ENCODE measurements at regions not wholly inside any gene's neighbourhood (a gene's known extent, or its start where the extent isn't known, plus 50 kb on each side); places are given as distances from the start of the nearest gene placed in this dataset.

DNA sequence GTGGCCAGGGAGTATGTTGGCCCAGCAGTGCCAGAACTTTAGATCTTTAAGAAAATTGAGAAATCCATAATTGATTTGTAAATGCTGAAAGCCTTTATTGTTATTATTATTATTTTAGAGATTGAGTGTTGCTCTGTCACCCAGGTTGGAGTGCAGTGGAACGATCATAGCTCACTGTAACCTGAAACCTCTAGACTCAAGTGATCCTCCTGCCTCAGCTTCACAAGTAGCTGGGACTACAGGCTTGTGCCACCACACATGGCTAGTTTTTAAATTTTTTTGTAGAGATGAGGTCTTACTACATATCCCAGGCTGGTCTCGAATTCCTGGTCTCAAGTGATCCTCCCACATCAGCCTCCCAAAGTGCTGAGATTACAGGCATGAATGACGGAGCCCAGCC lies 143.2 kb upstream of the CCDC68 start (continued):
- TF ChIP-seq, protein P1, sequence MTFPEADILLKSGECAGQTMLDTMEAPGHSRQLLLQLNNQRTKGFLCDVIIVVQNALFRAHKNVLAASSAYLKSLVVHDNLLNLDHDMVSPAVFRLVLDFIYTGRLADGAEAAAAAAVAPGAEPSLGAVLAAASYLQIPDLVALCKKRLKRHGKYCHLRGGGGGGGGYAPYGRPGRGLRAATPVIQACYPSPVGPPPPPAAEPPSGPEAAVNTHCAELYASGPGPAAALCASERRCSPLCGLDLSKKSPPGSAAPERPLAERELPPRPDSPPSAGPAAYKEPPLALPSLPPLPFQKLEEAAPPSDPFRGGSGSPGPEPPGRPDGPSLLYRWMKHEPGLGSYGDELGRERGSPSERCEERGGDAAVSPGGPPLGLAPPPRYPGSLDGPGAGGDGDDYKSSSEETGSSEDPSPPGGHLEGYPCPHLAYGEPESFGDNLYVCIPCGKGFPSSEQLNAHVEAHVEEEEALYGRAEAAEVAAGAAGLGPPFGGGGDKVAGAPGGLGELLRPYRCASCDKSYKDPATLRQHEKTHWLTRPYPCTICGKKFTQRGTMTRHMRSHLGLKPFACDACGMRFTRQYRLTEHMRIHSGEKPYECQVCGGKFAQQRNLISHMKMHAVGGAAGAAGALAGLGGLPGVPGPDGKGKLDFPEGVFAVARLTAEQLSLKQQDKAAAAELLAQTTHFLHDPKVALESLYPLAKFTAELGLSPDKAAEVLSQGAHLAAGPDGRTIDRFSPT (tag by site-specific recombination; IDR thresholded peaks at IDR 0.05) = no peak
- TF ChIP-seq, protein P2, sequence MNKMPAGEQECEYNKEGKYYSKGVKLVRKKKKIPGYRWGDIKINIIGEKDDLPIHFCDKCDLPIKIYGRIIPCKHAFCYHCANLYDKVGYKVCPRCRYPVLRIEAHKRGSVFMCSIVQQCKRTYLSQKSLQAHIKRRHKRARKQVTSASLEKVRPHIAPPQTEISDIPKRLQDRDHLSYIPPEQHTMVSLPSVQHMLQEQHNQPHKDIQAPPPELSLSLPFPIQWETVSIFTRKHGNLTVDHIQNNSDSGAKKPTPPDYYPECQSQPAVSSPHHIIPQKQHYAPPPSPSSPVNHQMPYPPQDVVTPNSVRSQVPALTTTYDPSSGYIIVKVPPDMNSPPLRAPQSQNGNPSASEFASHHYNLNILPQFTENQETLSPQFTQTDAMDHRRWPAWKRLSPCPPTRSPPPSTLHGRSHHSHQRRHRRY (tag by site-specific recombination; IDR thresholded peaks at IDR 0.05) = no peak
- TF ChIP-seq OSR2 (tag by site-specific recombination; IDR thresholded peaks at IDR 0.05) = peak; percentile 70

- peaks cover 21% of the 10 kb centered on the region for H3K4me1 ChIP-seq (ENCODE audit: control insufficient read depth, insufficient read depth, low read length)
- H3K36me3 ChIP-seq (ENCODE audit: control insufficient read depth in 2 of 2, insufficient read depth in 1 of 2, low read length in 2 of 2) = no peaks in the 10 kb centered on the region
- H3K4me3 ChIP-seq (ENCODE audit: low read depth, low read length) = no peak overlapping the region
- ChIA-PET POLR2A (no interaction called here), CTCF (no interaction called here)
- TF ChIP-seq ZNF654 (tag by site-specific recombination; IDR thresholded peaks at IDR 0.05; ENCODE audit: low read depth) (no peak), ZNF549 (tag by site-specific recombination; IDR thresholded peaks at IDR 0.05) (no peak), ZNF202 (tag by site-specific recombination; IDR thresholded peaks at IDR 0.05; ENCODE audit: borderline replicate concordance) (no peak)
- no peak overlapping the region for H3K27ac ChIP-seq (ENCODE audit: extremely low read depth, low read depth, low read length)
- no peaks in the 10 kb centered on the region for H3K9me3 ChIP-seq (ENCODE audit: control insufficient read depth, insufficient read depth, low read depth, low read length)
Observed at GRCh38 chr18:55101458-55101824, 142.2 kb upstream of the CCDC68 start.

DNA sequence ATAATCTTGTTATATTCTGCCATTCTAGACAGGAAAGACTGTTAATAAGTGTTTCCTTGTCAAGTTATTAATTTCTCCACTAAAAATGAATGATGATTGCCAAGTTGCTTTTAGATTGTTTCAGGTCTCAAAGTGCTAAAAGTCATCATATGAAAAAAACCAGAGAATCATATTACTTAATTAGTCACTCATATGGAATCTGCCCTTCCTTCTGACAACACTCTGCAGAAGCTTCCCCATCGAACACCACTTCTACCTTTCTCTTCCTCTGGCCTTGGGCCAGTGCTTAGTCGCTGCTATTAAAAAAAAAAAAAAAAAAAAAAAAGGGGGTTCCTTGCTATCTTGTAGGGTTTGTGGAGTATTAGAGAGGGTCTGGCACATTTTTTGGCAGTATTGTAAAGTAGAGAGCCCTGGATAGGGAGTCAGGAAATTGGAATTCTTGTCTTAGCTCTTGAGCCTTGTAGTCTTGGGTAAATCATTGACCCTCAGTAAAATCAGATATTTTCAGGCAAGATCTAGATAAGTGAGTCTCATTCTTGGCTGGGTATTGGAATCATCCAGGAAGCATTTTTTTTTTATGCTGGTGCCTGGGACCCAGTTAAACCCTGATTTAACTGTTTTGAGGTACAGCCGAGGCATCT lies 141.7 kb upstream of the CCDC68 start:
- H3K27ac ChIP-seq (ENCODE audit: extremely low read depth, low read depth, low read length) = no peak overlapping the region
- ChIA-PET POLR2A (interaction anchor here (0.6 kb wide), 1 partner anchor 21 kb away, joined by 6 read pairs; no protein-coding TSS in a partner anchor), CTCF (interaction anchor here (0.6 kb wide), 1 partner anchor 133 kb away, joined by 3 read pairs; no protein-coding TSS in a partner anchor)
- no peaks in the 10 kb centered on the region for H3K9me3 ChIP-seq (ENCODE audit: control insufficient read depth, insufficient read depth, low read depth, low read length)
- H3K36me3 ChIP-seq (ENCODE audit: control insufficient read depth in 2 of 2, insufficient read depth in 1 of 2, low read length in 2 of 2) = no peaks in the 10 kb centered on the region
- no peak overlapping the region for H3K4me3 ChIP-seq (ENCODE audit: low read depth, low read length)
- H3K4me1 ChIP-seq (ENCODE audit: control insufficient read depth, insufficient read depth, low read length) = peaks cover 25% of the 10 kb centered on the region
- TF ChIP-seq MYNN (tag by site-specific recombination; IDR thresholded peaks at IDR 0.05; ENCODE audit: borderline replicate concordance) (no peak), ZNF777 (tag by site-specific recombination; IDR thresholded peaks at IDR 0.05; ENCODE audit: borderline replicate concordance) (no peak), ZNF362 (tag by site-specific recombination; IDR thresholded peaks at IDR 0.05) (0 out of 2 replicates have a peak, but pooled peaks have one; percentile 61), ZNF274 (IDR thresholded peaks at IDR 0.05; ENCODE audit: low read length) (no peak), ZNF274 (tag by site-specific recombination; IDR thresholded peaks at IDR 0.05; ENCODE audit: borderline replicate concordance) (no peak), SCRT2 (tag by site-specific recombination; IDR thresholded peaks at IDR 0.05) (no peak), ZNF157 (tag by site-specific recombination; IDR thresholded peaks at IDR 0.05) (no peak), AEBP2 (tag by site-specific recombination; IDR thresholded peaks at IDR 0.05; ENCODE audit: borderline replicate concordance) (no peak)

Measured in HEK293 (cell line).